ENCODE measurements at regions not wholly inside any gene's neighbourhood (a gene's known extent, or its start where the extent isn't known, plus 50 kb on each side); places are given as distances from the start of the nearest gene placed in this dataset.

DNA sequence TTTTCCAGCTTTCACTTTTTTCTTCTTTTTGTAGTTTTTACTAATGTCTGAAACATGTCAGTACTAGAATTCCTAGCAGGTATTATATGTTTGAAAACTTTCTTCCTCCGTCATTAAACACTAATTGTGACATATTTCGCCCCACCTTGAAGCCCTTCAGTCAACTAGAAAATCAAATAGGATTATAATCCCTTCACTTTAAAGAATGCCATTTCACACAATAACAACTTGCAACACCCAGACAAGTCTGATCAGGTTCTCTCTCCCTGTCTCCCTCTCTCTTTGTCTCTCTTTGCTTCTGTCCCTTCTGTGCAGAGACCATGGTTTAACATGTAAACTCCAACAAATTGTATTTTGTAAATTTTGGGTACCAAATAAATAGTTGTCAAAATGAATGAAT is 373.5 kb downstream of the SEMA3D start:
- no peaks in the 10 kb centered on the region for H3K36me3 ChIP-seq (ENCODE audit: control insufficient read depth in 2 of 3, insufficient read depth in 3 of 3, low read length in 3 of 3)
- FAIRE-seq, result no peak
- intact Hi-C loops (cut with DNase I), result no loop called here
- DNase-seq, result no peak
- no peak overlapping the region for H3K27ac ChIP-seq (ENCODE audit: low read depth in 2 of 2, low read length in 2 of 2)
- H3K4me3 ChIP-seq (ENCODE audit: low read length in 3 of 3), result no peak overlapping the region
- no peaks in the 10 kb centered on the region for H3K4me1 ChIP-seq (ENCODE audit: control insufficient read depth in 2 of 3, insufficient read depth in 2 of 3, low read depth in 1 of 3, low read length in 3 of 3)
- no peaks in the 10 kb centered on the region for H3K27me3 ChIP-seq (ENCODE audit: control insufficient read depth, insufficient read depth, low read length)
- TF ChIP-seq, protein P1, sequence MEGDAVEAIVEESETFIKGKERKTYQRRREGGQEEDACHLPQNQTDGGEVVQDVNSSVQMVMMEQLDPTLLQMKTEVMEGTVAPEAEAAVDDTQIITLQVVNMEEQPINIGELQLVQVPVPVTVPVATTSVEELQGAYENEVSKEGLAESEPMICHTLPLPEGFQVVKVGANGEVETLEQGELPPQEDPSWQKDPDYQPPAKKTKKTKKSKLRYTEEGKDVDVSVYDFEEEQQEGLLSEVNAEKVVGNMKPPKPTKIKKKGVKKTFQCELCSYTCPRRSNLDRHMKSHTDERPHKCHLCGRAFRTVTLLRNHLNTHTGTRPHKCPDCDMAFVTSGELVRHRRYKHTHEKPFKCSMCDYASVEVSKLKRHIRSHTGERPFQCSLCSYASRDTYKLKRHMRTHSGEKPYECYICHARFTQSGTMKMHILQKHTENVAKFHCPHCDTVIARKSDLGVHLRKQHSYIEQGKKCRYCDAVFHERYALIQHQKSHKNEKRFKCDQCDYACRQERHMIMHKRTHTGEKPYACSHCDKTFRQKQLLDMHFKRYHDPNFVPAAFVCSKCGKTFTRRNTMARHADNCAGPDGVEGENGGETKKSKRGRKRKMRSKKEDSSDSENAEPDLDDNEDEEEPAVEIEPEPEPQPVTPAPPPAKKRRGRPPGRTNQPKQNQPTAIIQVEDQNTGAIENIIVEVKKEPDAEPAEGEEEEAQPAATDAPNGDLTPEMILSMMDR (IDR thresholded peaks at IDR 0.05; ENCODE audit: borderline replicate concordance, extremely low read depth, insufficient read depth), result no peak
- no peak overlapping the region for H3K9ac ChIP-seq (ENCODE audit: low read length in 3 of 3)
- H3K9me3 ChIP-seq (ENCODE audit: control insufficient read depth in 2 of 3, insufficient read depth in 1 of 3, low read length in 3 of 3), result no peaks in the 10 kb centered on the region

GRCh38 chr7:84812021-84812420 is 374.8 kb downstream of the SEMA3D start:
- Histone ChIP-seq H3K4me1 (ENCODE audit: control insufficient read depth in 2 of 3, insufficient read depth in 2 of 3, low read depth in 1 of 3, low read length in 3 of 3) (no peaks in the 10 kb centered on the region), H3K36me3 (ENCODE audit: control insufficient read depth in 2 of 3, insufficient read depth in 3 of 3, low read length in 3 of 3) (no peaks in the 10 kb centered on the region), H3K9ac (ENCODE audit: low read length in 3 of 3) (no peak overlapping the region), H3K9me3 (ENCODE audit: control insufficient read depth in 2 of 3, insufficient read depth in 1 of 3, low read length in 3 of 3) (no peaks in the 10 kb centered on the region), H3K27me3 (ENCODE audit: control insufficient read depth, insufficient read depth, low read length) (no peaks in the 10 kb centered on the region), H3K27ac (ENCODE audit: low read depth in 2 of 2, low read length in 2 of 2) (no peak overlapping the region), H3K4me3 (ENCODE audit: low read length in 3 of 3) (no peak overlapping the region)
- intact Hi-C loops (cut with DNase I), result no loop called here
- TF ChIP-seq, protein P1 (IDR thresholded peaks at IDR 0.05; ENCODE audit: borderline replicate concordance, extremely low read depth, insufficient read depth), result no peak
- DNase-seq (no peak), FAIRE-seq (no peak)

DNA sequence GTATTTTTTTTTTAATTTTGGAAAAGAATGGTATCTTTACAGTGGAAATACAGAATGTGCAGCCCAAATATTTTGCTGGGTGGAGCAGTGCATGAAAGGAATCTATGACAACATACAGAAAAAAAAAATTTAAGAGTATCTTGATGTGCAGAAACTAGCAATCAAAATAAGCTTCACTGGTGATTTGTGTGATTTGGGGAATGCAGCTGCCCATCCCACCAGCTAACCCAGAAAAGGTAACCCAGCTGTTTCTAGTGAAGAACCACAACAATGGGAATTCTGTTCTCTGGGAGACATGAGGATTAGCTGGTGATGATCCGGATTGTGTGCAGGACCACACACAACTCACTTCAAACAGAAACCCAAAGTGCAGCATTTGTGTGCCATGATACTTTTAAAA is 375.5 kb downstream of the SEMA3D start:
- Histone ChIP-seq H3K4me1 (ENCODE audit: control insufficient read depth in 2 of 3, insufficient read depth in 2 of 3, low read depth in 1 of 3, low read length in 3 of 3) (no peaks in the 10 kb centered on the region), H3K9me3 (ENCODE audit: control insufficient read depth in 2 of 3, insufficient read depth in 1 of 3, low read length in 3 of 3) (no peaks in the 10 kb centered on the region), H3K27ac (ENCODE audit: low read depth in 2 of 2, low read length in 2 of 2) (no peak overlapping the region), H3K36me3 (ENCODE audit: control insufficient read depth in 2 of 3, insufficient read depth in 3 of 3, low read length in 3 of 3) (no peaks in the 10 kb centered on the region), H3K4me3 (ENCODE audit: low read length in 3 of 3) (no peak overlapping the region), H3K27me3 (ENCODE audit: control insufficient read depth, insufficient read depth, low read length) (no peaks in the 10 kb centered on the region), H3K9ac (ENCODE audit: low read length in 3 of 3) (no peak overlapping the region)
- FAIRE-seq, result no peak
- TF ChIP-seq, protein P1 (IDR thresholded peaks at IDR 0.05; ENCODE audit: borderline replicate concordance, extremely low read depth, insufficient read depth), result no peak
- intact Hi-C loops (cut with DNase I), result no loop called here
- no peak for DNase-seq

DNA sequence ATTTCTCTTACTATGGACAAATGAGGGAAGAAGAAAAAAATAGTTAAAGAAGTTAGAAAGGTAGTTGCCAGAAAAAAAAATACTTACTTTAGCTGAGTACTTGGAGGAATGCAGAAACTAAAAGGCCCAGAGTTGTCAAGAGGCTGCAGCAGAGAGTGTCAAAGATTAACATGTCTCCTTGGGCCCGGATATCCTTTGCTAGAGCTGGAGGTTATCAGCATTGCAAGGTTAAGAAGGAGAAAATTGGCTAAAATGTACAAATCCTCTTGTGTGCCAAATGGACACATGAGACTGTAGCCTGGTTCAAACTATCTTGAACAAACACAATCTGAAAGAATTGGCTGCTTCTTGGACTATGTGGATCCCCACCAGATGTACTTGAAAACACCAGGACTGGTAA is 377.0 kb downstream of the SEMA3D start:
- FAIRE-seq (no peak), DNase-seq (no peak)
- H3K27me3 ChIP-seq (ENCODE audit: control insufficient read depth, insufficient read depth, low read length), result no peaks in the 10 kb centered on the region
- H3K27ac ChIP-seq (ENCODE audit: low read depth in 2 of 2, low read length in 2 of 2), result no peak overlapping the region
- H3K36me3 ChIP-seq (ENCODE audit: control insufficient read depth in 2 of 3, insufficient read depth in 3 of 3, low read length in 3 of 3), result no peaks in the 10 kb centered on the region
- TF ChIP-seq, protein P1 (IDR thresholded peaks at IDR 0.05; ENCODE audit: borderline replicate concordance, extremely low read depth, insufficient read depth), result no peak
- no peak overlapping the region for H3K4me3 ChIP-seq (ENCODE audit: low read length in 3 of 3)
- H3K4me1 ChIP-seq (ENCODE audit: control insufficient read depth in 2 of 3, insufficient read depth in 2 of 3, low read depth in 1 of 3, low read length in 3 of 3), result no peaks in the 10 kb centered on the region
- intact Hi-C loops (cut with DNase I), result no loop called here
- no peak overlapping the region for H3K9ac ChIP-seq (ENCODE audit: low read length in 3 of 3)
- H3K9me3 ChIP-seq (ENCODE audit: control insufficient read depth in 2 of 3, insufficient read depth in 1 of 3, low read length in 3 of 3), result no peaks in the 10 kb centered on the region

All from kidney (tissue), 13 donors.